ENCODE measurements at regions not wholly inside any gene's neighbourhood (a gene's known extent, or its start where the extent isn't known, plus 50 kb on each side); places are given as distances from the start of the nearest gene placed in this dataset.

- no peak overlapping the region for H3K27ac ChIP-seq (ENCODE audit: low read length)
- no peaks in the 10 kb centered on the region for H3K27me3 ChIP-seq (ENCODE audit: control insufficient read depth, insufficient read depth)
- no peaks in the 10 kb centered on the region for H3K4me1 ChIP-seq (ENCODE audit: control insufficient read depth, insufficient read depth, low read length)
- 72% methylated on average over 2 of the region's 2 CpGs for WGBS
- intact Hi-C loops (cut with DNase I), result no loop called here
- no peak overlapping the region for H3K4me3 ChIP-seq (ENCODE audit: low read length)
- no peak for ATAC-seq
- no peak for DNase-seq
- H3K9me3 ChIP-seq (ENCODE audit: control insufficient read depth, low read length), result no peaks in the 10 kb centered on the region
Observed at GRCh38 chr2:84052043-84052442, 407.0 kb downstream of the SUCLG1 start.

GRCh38 chr2:84048964-84049363 lies 410.1 kb downstream of the SUCLG1 start:
- no peak overlapping the region for H3K4me3 ChIP-seq (ENCODE audit: low read length)
- no peaks in the 10 kb centered on the region for H3K4me1 ChIP-seq (ENCODE audit: control insufficient read depth, insufficient read depth, low read length)
- intact Hi-C loops (cut with DNase I), result no loop called here
- H3K9me3 ChIP-seq (ENCODE audit: control insufficient read depth, low read length), result no peaks in the 10 kb centered on the region
- ATAC-seq (no peak), DNase-seq (no peak)
- 71% methylated on average over 4 of the region's 4 CpGs for WGBS
- no peaks in the 10 kb centered on the region for H3K27me3 ChIP-seq (ENCODE audit: control insufficient read depth, insufficient read depth)
- H3K27ac ChIP-seq (ENCODE audit: low read length), result no peak overlapping the region

- Histone ChIP-seq H3K27ac (ENCODE audit: low read length) (no peak overlapping the region), H3K27me3 (ENCODE audit: control insufficient read depth, insufficient read depth) (no peaks in the 10 kb centered on the region), H3K4me1 (ENCODE audit: control insufficient read depth, insufficient read depth, low read length) (no peaks in the 10 kb centered on the region), H3K9me3 (ENCODE audit: control insufficient read depth, low read length) (no peaks in the 10 kb centered on the region), H3K4me3 (ENCODE audit: low read length) (no peak overlapping the region)
- intact Hi-C loops (cut with DNase I), result no loop called here
- DNase-seq, result no peak
- 73% methylated on average over 3 of the region's 3 CpGs for WGBS
- ATAC-seq, result no peak
Observed at GRCh38 chr2:84041506-84041905, 417.6 kb downstream of the SUCLG1 start.

DNA sequence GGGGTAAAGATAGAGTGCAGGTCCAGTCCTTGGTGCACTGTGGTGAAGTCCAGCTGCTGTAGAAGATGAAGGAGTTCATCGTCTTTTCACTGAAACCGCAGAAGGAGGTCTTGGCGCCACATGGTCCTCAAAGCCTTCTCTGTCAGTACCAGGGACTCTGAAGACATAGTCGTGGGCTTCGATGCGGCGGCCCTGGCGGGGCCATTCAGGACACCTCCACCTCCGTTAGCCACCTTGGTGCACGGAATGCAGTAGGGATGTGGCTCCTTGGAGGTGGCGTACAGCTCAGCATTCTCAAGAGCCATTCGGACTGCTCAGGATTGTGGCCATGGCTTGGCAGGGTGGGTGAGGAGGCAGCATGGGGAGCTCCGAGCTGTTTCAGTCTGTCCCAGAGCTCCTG lies 418.8 kb downstream of the SUCLG1 start:
- H3K4me1 ChIP-seq (ENCODE audit: control insufficient read depth, insufficient read depth, low read length), result no peaks in the 10 kb centered on the region
- WGBS, result 92% methylated on average over 13 of the region's 13 CpGs
- DNase-seq, result peak in 1 of 3 donors; percentile 15
- H3K27me3 ChIP-seq (ENCODE audit: control insufficient read depth, insufficient read depth), result no peaks in the 10 kb centered on the region
- intact Hi-C loops (cut with DNase I), result no loop called here
- no peaks in the 10 kb centered on the region for H3K9me3 ChIP-seq (ENCODE audit: control insufficient read depth, low read length)
- ATAC-seq, result no peak
- no peak overlapping the region for H3K4me3 ChIP-seq (ENCODE audit: low read length)
- no peak overlapping the region for H3K27ac ChIP-seq (ENCODE audit: low read length)

DNA sequence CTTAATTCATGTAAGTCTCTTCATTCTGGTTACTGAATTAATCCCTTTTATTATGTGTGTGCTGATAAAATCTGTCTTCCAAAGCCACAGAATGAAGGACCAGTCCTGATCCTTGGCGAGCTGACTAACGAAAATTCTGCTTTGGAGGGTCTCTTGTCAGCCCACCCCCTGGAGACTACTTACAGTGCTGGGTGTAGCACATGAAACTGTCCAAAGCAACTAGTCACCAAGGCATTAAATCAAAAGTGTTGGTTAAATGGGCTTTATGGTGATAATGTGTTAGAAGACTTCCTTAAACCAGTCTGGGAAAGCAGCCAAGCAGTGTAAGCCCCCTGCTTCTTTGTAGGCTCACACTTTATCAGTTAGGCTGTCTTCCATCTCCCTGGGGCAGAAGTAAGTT lies 420.2 kb downstream of the SUCLG1 start:
- no peak overlapping the region for H3K4me3 ChIP-seq (ENCODE audit: low read length)
- 26% methylated on average over 2 of the region's 2 CpGs for WGBS
- H3K27me3 ChIP-seq (ENCODE audit: control insufficient read depth, insufficient read depth), result no peaks in the 10 kb centered on the region
- H3K4me1 ChIP-seq (ENCODE audit: control insufficient read depth, insufficient read depth, low read length), result no peaks in the 10 kb centered on the region
- ATAC-seq, result no peak
- intact Hi-C loops (cut with DNase I), result no loop called here
- no peaks in the 10 kb centered on the region for H3K9me3 ChIP-seq (ENCODE audit: control insufficient read depth, low read length)
- DNase-seq, result no peak
- H3K27ac ChIP-seq (ENCODE audit: low read length), result no peak overlapping the region

DNA sequence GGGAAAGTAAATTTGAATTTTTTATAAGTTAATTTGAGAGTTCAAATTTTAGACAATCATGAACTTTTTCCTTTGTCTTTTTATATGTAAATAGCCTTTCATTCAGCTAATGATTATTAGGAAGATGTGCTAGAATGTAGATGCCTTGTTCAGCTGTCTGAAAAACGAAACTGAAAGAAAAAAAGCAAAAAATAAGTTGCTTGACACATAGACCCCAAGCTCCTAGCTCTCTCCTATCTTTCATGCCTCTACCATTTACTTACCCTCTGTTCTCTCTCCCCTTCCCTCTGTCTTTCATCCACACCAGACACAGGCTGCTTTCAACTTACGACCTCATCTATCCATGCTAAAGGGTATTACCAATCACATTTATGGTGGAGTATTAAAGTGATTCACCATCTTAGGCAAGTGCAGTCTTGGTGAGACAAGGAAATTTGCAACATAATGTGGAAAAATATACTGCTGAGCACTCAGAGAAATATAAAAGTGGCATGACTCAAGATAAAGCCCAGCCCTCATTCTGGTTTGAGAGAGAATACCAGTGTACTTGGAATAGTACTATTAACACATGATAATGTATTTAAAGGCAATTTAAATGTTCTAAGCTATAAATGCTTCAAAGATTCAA lies 425.6 kb downstream of the SUCLG1 start:
- intact Hi-C loops (cut with DNase I), result no loop called here
- Histone ChIP-seq H3K27me3 (ENCODE audit: control insufficient read depth, insufficient read depth) (no peaks in the 10 kb centered on the region), H3K4me1 (ENCODE audit: control insufficient read depth, insufficient read depth, low read length) (no peaks in the 10 kb centered on the region), H3K4me3 (ENCODE audit: low read length) (no peak overlapping the region), H3K27ac (ENCODE audit: low read length) (no peak overlapping the region), H3K9me3 (ENCODE audit: control insufficient read depth, low read length) (no peaks in the 10 kb centered on the region)
- DNase-seq (no peak), ATAC-seq (no peak)
- 38% methylated on average over 2 of the region's 2 CpGs for WGBS

DNA sequence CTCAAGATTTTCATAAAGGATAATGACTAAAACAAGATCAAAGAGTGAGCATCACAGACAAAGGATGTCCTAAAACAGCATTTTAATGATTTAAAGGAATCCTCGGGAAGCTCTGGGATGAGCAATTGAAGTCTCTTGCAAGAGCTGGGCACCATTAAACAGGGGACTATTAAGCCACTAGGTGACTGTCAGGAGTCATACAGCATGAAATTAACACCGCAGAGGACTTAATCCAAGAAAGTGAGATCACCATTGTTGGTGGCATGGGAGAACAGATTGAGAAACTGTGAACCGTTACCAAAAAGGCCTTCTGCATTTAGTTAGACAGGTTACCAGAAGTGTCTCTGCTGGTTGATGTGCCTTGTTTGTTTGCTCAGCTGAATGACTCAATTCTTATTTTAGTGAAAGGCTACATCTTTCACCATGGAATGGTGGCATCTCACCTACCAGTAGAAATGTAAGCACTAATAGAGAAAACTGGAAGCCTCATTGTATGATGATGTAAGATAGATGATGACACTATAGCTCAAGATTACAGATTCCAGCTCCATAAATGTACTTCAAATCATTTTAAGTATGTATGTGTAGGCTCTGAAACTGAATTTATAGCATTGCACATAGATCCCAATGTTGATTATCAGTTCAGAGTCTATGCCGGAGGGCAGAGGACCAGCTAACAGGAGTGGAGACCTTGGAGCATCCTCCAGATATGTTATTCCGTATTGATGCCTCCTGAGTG lies 427.6 kb downstream of the SUCLG1 start:
- no peak for DNase-seq
- Histone ChIP-seq H3K27me3 (ENCODE audit: control insufficient read depth, insufficient read depth) (no peaks in the 10 kb centered on the region), H3K27ac (ENCODE audit: low read length) (no peak overlapping the region), H3K9me3 (ENCODE audit: control insufficient read depth, low read length) (no peaks in the 10 kb centered on the region), H3K4me1 (ENCODE audit: control insufficient read depth, insufficient read depth, low read length) (no peaks in the 10 kb centered on the region), H3K4me3 (ENCODE audit: low read length) (no peak overlapping the region)
- no peak for ATAC-seq
- WGBS, result 97% methylated on average over 5 of the region's 5 CpGs
- intact Hi-C loops (cut with DNase I), result no loop called here

- no peak overlapping the region for H3K27ac ChIP-seq (ENCODE audit: low read length)
- H3K4me1 ChIP-seq (ENCODE audit: control insufficient read depth, insufficient read depth, low read length), result no peaks in the 10 kb centered on the region
- no peaks in the 10 kb centered on the region for H3K27me3 ChIP-seq (ENCODE audit: control insufficient read depth, insufficient read depth)
- no peak for ATAC-seq
- 92% methylated on average over 4 of the region's 4 CpGs for WGBS
- no peaks in the 10 kb centered on the region for H3K9me3 ChIP-seq (ENCODE audit: control insufficient read depth, low read length)
- intact Hi-C loops (cut with DNase I), result loop anchor here in 1 of 4 donors (10.0 kb wide), 1 partner anchor 275 kb away; no protein-coding TSS in a partner anchor
- H3K4me3 ChIP-seq (ENCODE audit: low read length), result no peak overlapping the region
- no peak for DNase-seq
Observed at GRCh38 chr2:84029903-84030575, 429.0 kb downstream of the SUCLG1 start.

- no peak for DNase-seq
- Histone ChIP-seq H3K4me3 (ENCODE audit: low read length) (no peak overlapping the region), H3K9me3 (ENCODE audit: control insufficient read depth, low read length) (no peaks in the 10 kb centered on the region), H3K27ac (ENCODE audit: low read length) (no peak overlapping the region), H3K4me1 (ENCODE audit: control insufficient read depth, insufficient read depth, low read length) (no peaks in the 10 kb centered on the region), H3K27me3 (ENCODE audit: control insufficient read depth, insufficient read depth) (no peaks in the 10 kb centered on the region)
- intact Hi-C loops (cut with DNase I), result loop anchor here in 1 of 4 donors (10.0 kb wide), 1 partner anchor 278 kb away; no protein-coding TSS in a partner anchor
- 86% methylated on average over 3 of the region's 3 CpGs for WGBS
- no peak for ATAC-seq
Observed at GRCh38 chr2:84026818-84027217, 432.3 kb downstream of the SUCLG1 start.

DNA sequence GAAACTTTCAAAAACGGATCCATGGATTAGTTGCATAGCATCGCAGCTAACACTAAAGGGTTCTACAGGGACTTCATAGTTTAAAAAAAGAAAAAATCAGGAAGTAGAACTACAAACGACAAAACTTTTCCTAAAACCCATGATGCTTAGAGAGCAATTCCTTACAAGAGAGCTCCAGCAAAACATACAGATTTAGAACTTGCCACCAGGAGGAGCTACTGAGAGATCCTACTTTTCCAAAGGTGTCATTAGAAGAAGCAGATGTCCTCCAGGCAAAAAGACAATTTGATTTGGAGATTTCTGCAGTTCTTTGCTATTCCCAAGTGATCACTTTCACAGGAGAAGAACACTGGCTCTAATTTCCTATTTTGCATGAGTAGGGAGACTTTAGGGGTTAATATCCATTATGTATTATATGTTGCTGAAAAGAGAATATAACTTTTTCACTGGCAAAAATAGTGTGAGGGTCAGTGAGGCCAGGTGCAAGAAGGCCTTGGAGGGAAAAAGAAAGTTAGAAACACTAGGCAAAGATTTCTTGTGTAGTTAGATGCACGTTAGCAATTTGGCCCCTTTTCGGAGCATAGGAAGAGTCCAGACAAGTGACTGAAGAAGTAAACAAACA lies 436.2 kb downstream of the SUCLG1 start:
- Histone ChIP-seq H3K4me1 (ENCODE audit: control insufficient read depth, insufficient read depth, low read length) (no peaks in the 10 kb centered on the region), H3K27me3 (ENCODE audit: control insufficient read depth, insufficient read depth) (no peaks in the 10 kb centered on the region), H3K4me3 (ENCODE audit: low read length) (no peak overlapping the region), H3K9me3 (ENCODE audit: control insufficient read depth, low read length) (no peaks in the 10 kb centered on the region), H3K27ac (ENCODE audit: low read length) (no peak overlapping the region)
- DNase-seq, result no peak
- ATAC-seq, result no peak
- intact Hi-C loops (cut with DNase I), result loop anchor here in 1 of 4 donors (10.0 kb wide), 1 partner anchor 282 kb away; no protein-coding TSS in a partner anchor
- 40% methylated on average over 5 of the region's 5 CpGs for WGBS

DNA sequence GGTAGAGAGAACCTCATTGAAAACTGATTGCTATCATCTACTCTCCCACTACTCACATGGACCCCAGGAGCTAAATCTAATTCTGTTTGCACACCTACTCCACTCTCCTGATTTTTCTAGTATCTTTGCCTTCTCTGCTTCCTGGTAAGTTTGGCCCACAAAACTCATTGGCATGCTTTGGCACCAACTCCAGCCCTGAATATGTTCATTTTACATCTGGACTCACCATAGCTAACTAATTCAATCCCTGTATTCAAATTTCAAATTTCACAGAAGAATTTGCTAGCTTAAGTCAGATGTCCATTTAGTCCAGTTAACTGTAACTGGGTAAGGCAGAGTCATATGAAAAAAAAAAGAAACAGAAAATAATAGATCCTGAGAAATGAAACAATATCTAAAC lies 442.1 kb downstream of the SUCLG1 start:
- ATAC-seq (no peak), DNase-seq (no peak)
- no peaks in the 10 kb centered on the region for H3K27me3 ChIP-seq (ENCODE audit: control insufficient read depth, insufficient read depth)
- H3K9me3 ChIP-seq (ENCODE audit: control insufficient read depth, low read length), result no peaks in the 10 kb centered on the region
- no peaks in the 10 kb centered on the region for H3K4me1 ChIP-seq (ENCODE audit: control insufficient read depth, insufficient read depth, low read length)
- no peak overlapping the region for H3K4me3 ChIP-seq (ENCODE audit: low read length)
- intact Hi-C loops (cut with DNase I), result no loop called here
- H3K27ac ChIP-seq (ENCODE audit: low read length), result no peak overlapping the region
